ENCODE measurements at regions not wholly inside any gene's neighbourhood (a gene's known extent, or its start where the extent isn't known, plus 50 kb on each side); places are given as distances from the start of the nearest gene placed in this dataset.

GRCh38 chr13:89932902-89933301 is 1414.6 kb upstream of the MIR17HG start:
- H3K27me3 Mint-ChIP-seq (ENCODE audit: low read depth in 2 of 2): no peaks in the 10 kb centered on the region
- H3K9me3 ChIP-seq (ENCODE audit: control insufficient read depth, insufficient read depth, low read length): peaks cover 3% of the 10 kb centered on the region
- peaks cover 12 to 13% of the 10 kb centered on the region in 2 donors for H3K9me3 Mint-ChIP-seq
- no peak for TF ChIP-seq CTCF (IDR thresholded peaks at IDR 0.05)
- WGBS (ENCODE audit: insufficient coverage): 88% methylated on average over 6 of the region's 8 CpGs
- peaks cover 12% of the 10 kb centered on the region for H3K36me3 Mint-ChIP-seq
- no peak overlapping the region for H3K4me3 ChIP-seq (ENCODE audit: low read length)
- H3K27ac Mint-ChIP-seq: no peak overlapping the region
- H3K4me1 Mint-ChIP-seq: no peaks in the 10 kb centered on the region
- no peaks in the 10 kb centered on the region for H3K27me3 ChIP-seq (ENCODE audit: control insufficient read depth, insufficient read depth, low read length)
- no peak overlapping the region for H3K4me3 Mint-ChIP-seq
- DNase-seq: no peak
- ATAC-seq: no peak
- no peak overlapping the region for H3K27ac ChIP-seq (ENCODE audit: low read length)
- H3K4me1 ChIP-seq (ENCODE audit: control insufficient read depth, insufficient read depth, low read length): no peaks in the 10 kb centered on the region
- no peaks in the 10 kb centered on the region for H3K36me3 ChIP-seq (ENCODE audit: control insufficient read depth, insufficient read depth, low read length)
- intact Hi-C loops (cut with micrococcal nuclease): no loop called here

GRCh38 chr13:89936256-89936655 is 1411.2 kb upstream of the MIR17HG start:
- Histone ChIP-seq H3K4me3 (ENCODE audit: low read length) (no peak overlapping the region), H3K36me3 (ENCODE audit: control insufficient read depth, insufficient read depth, low read length) (no peaks in the 10 kb centered on the region), H3K4me1 (ENCODE audit: control insufficient read depth, insufficient read depth, low read length) (no peaks in the 10 kb centered on the region), H3K9me3 (ENCODE audit: control insufficient read depth, insufficient read depth, low read length) (no peaks in the 10 kb centered on the region), H3K27me3 (ENCODE audit: control insufficient read depth, insufficient read depth, low read length) (no peaks in the 10 kb centered on the region), H3K27ac (ENCODE audit: low read length) (no peak overlapping the region)
- 88% methylated on average over 4 of the region's 4 CpGs for WGBS (ENCODE audit: insufficient coverage)
- no peak for TF ChIP-seq CTCF (IDR thresholded peaks at IDR 0.05)
- intact Hi-C loops (cut with micrococcal nuclease): no loop called here
- Mint-ChIP-seq H3K4me3 (no peak overlapping the region), H3K27ac (no peak overlapping the region), H3K4me1 (no peaks in the 10 kb centered on the region), H3K36me3 (peaks cover 12% of the 10 kb centered on the region), H3K27me3 (ENCODE audit: low read depth in 2 of 2) (no peaks in the 10 kb centered on the region), H3K9me3 (peaks cover 14 to 20% of the 10 kb centered on the region in 2 donors)
- no peak for ATAC-seq
- no peak for DNase-seq

GRCh38 chr13:89937420-89937819 is 1410.1 kb upstream of the MIR17HG start:
- peaks cover 12% of the 10 kb centered on the region for H3K36me3 Mint-ChIP-seq
- H3K27me3 ChIP-seq (ENCODE audit: control insufficient read depth, insufficient read depth, low read length): no peaks in the 10 kb centered on the region
- no peak overlapping the region for H3K4me3 Mint-ChIP-seq
- ATAC-seq (no peak), DNase-seq (no peak)
- no peak overlapping the region for H3K27ac Mint-ChIP-seq
- H3K9me3 Mint-ChIP-seq: peaks cover 12 to 21% of the 10 kb centered on the region in 2 donors
- no peaks in the 10 kb centered on the region for H3K36me3 ChIP-seq (ENCODE audit: control insufficient read depth, insufficient read depth, low read length)
- H3K4me1 ChIP-seq (ENCODE audit: control insufficient read depth, insufficient read depth, low read length): no peaks in the 10 kb centered on the region
- H3K4me3 ChIP-seq (ENCODE audit: low read length): no peak overlapping the region
- H3K27ac ChIP-seq (ENCODE audit: low read length): no peak overlapping the region
- no peaks in the 10 kb centered on the region for H3K27me3 Mint-ChIP-seq (ENCODE audit: low read depth in 2 of 2)
- no peaks in the 10 kb centered on the region for H3K9me3 ChIP-seq (ENCODE audit: control insufficient read depth, insufficient read depth, low read length)
- WGBS (ENCODE audit: insufficient coverage): 75% methylated on average over 1 of the region's 3 CpGs
- no peak for TF ChIP-seq CTCF (IDR thresholded peaks at IDR 0.05)
- no peaks in the 10 kb centered on the region for H3K4me1 Mint-ChIP-seq
- intact Hi-C loops (cut with micrococcal nuclease): no loop called here

GRCh38 chr13:89940383-89940782 is 1407.1 kb upstream of the MIR17HG start:
- H3K36me3 ChIP-seq (ENCODE audit: control insufficient read depth, insufficient read depth, low read length): no peaks in the 10 kb centered on the region
- intact Hi-C loops (cut with micrococcal nuclease): no loop called here

More at GRCh38 chr13:89940383-89940782, 1407.1 kb upstream of the MIR17HG start:
- no peak for ATAC-seq
- Histone ChIP-seq H3K4me3 (ENCODE audit: low read length) (no peak overlapping the region), H3K27me3 (ENCODE audit: control insufficient read depth, insufficient read depth, low read length) (no peaks in the 10 kb centered on the region), H3K27ac (ENCODE audit: low read length) (no peak overlapping the region), H3K9me3 (ENCODE audit: control insufficient read depth, insufficient read depth, low read length) (no peaks in the 10 kb centered on the region), H3K4me1 (ENCODE audit: control insufficient read depth, insufficient read depth, low read length) (no peaks in the 10 kb centered on the region)
- Mint-ChIP-seq H3K9me3 (peaks cover 12 to 18% of the 10 kb centered on the region in 2 donors), H3K27me3 (ENCODE audit: low read depth in 2 of 2) (no peaks in the 10 kb centered on the region), H3K27ac (no peak overlapping the region), H3K4me3 (no peak overlapping the region), H3K4me1 (no peaks in the 10 kb centered on the region), H3K36me3 (peaks cover 7% of the 10 kb centered on the region)
- no peak for TF ChIP-seq CTCF (IDR thresholded peaks at IDR 0.05)
- WGBS (ENCODE audit: insufficient coverage): no CpG with 5 or more reads among the region's 1 CpG
- no peak for DNase-seq
